Mesodermal cell (in vitro differentiated cells): ENCODE measurements at regions not wholly inside any gene's neighbourhood (a gene's known extent, or its start where the extent isn't known, plus 50 kb on each side); places are given as distances from the start of the nearest gene placed in this dataset.
"Not testable (repeated sequence)": the region's sequence is repeated elsewhere in the genome, so short reads cannot be mapped to it uniquely, and the experiment has no call there.

Experiments used
- H3K27ac ChIP-seq: 2 replicates; pipeline ENCODE4 v1.7.0; 2013; ENCODE audit warnings: mild to moderate bottlenecking, low read depth, low read length, moderate library complexity; ENCODE audit not compliant: severe bottlenecking
- H3K36me3 ChIP-seq: 2 replicates; pipeline ENCODE4 v1.7.1; 2013; ENCODE audit warnings: mild to moderate bottlenecking, low read length, moderate library complexity; ENCODE audit not compliant: control insufficient read depth, insufficient read depth
- H3K4me1 ChIP-seq: one replicate; pipeline ENCODE4 v1.7.1; 2013; ENCODE audit warnings: mild to moderate bottlenecking, low read length; ENCODE audit not compliant: insufficient read depth, control insufficient read depth, poor library complexity, severe bottlenecking
- H3K4me3 ChIP-seq: 2 replicates; pipeline ENCODE4 v1.7.0; 2013; ENCODE audit warnings: low read length, control low read depth, mild to moderate bottlenecking; ENCODE audit not compliant: insufficient read depth, poor library complexity, severe bottlenecking; ENCODE audit errors: extremely low read depth
- H3K9me3 ChIP-seq: 2 replicates; pipeline ENCODE4 v1.7.1; 2013; ENCODE audit warnings: mild to moderate bottlenecking, low read length, moderate library complexity; ENCODE audit not compliant: control insufficient read depth
- WGBS, 2 experiments: methylation state at CpG; one replicate each; pipeline ENCODE4 v1.1.5; 2013; ENCODE audit warnings: missing lambda C conversion rate in 2 of 2; ENCODE audit not compliant: insufficient coverage in 2 of 2; 5-methylcytosine and 5-hydroxymethylcytosine counted together

GRCh38 chr21:14008006-14008405, 202.7 kb downstream of the LIPI start:
- H3K9me3 ChIP-seq, H3K27ac ChIP-seq, H3K4me1 ChIP-seq, H3K4me3 ChIP-seq, H3K36me3 ChIP-seq: not testable (repeated sequence)
- WGBS, 2 experiments = 88 to 95% methylated on average over 9 to 11 of the region's 17 CpGs

- H3K4me1 ChIP-seq, H3K4me3 ChIP-seq, H3K36me3 ChIP-seq, H3K9me3 ChIP-seq, H3K27ac ChIP-seq: not testable (repeated sequence)
- WGBS, 2 experiments = 58 to 63% methylated on average over 1 to 2 of the region's 7 CpGs
Measured at GRCh38 chr21:14006144-14006543, 204.6 kb downstream of the LIPI start.

- H3K4me1 ChIP-seq, H3K4me3 ChIP-seq, H3K9me3 ChIP-seq, H3K27ac ChIP-seq, H3K36me3 ChIP-seq: not testable (repeated sequence)
- 73 to 83% methylated on average over 1 to 6 of the region's 9 CpGs for WGBS, 2 experiments
Measured at GRCh38 chr21:13986996-13987958, 223.5 kb downstream of the LIPI start.

- H3K4me3 ChIP-seq, H3K27ac ChIP-seq, H3K9me3 ChIP-seq, H3K36me3 ChIP-seq, H3K4me1 ChIP-seq: not testable (repeated sequence)
- 82% methylated on average over 7 of the region's 10 CpGs for WGBS, 2 experiments
Measured at GRCh38 chr21:13985865-13986863, 224.6 kb downstream of the LIPI start.

- H3K36me3 ChIP-seq = not testable (repeated sequence)
- 75 to 77% methylated on average over 6 to 8 of the region's 9 CpGs for WGBS, 2 experiments
Measured at GRCh38 chr21:13985137-13985864, 225.5 kb downstream of the LIPI start.

GRCh38 chr21:13984728-13985127, 226.0 kb downstream of the LIPI start:
- not testable (repeated sequence) for H3K36me3 ChIP-seq, H3K9me3 ChIP-seq, H3K4me1 ChIP-seq, H3K27ac ChIP-seq, H3K4me3 ChIP-seq
- WGBS, 2 experiments = 86 to 88% methylated on average over 5 of the region's 5 CpGs

More at GRCh38 chr21:13985137-13985864, 225.5 kb downstream of the LIPI start:
- H3K4me3 ChIP-seq, H3K4me1 ChIP-seq, H3K9me3 ChIP-seq, H3K27ac ChIP-seq: not testable (repeated sequence)

- not testable (repeated sequence) for H3K4me1 ChIP-seq, H3K9me3 ChIP-seq, H3K4me3 ChIP-seq, H3K36me3 ChIP-seq, H3K27ac ChIP-seq
- 82 to 94% methylated on average over 9 to 18 of the region's 48 CpGs for WGBS, 2 experiments
Measured at GRCh38 chr21:13981176-13982087, 229.3 kb downstream of the LIPI start.

GRCh38 chr21:13980115-13980662, 230.6 kb downstream of the LIPI start:
- not testable (repeated sequence) for H3K4me1 ChIP-seq, H3K9me3 ChIP-seq, H3K27ac ChIP-seq, H3K36me3 ChIP-seq, H3K4me3 ChIP-seq
- 78 to 92% methylated on average over 10 to 17 of the region's 42 CpGs for WGBS, 2 experiments

GRCh38 chr21:13979608-13980007, 231.1 kb downstream of the LIPI start:
- 93 to 95% methylated on average over 9 to 18 of the region's 26 CpGs for WGBS, 2 experiments
- not testable (repeated sequence) for H3K36me3 ChIP-seq, H3K27ac ChIP-seq, H3K4me1 ChIP-seq, H3K9me3 ChIP-seq, H3K4me3 ChIP-seq
